Kidney tubule cell (primary cell): ENCODE measurements at regions not wholly inside any gene's neighbourhood (a gene's known extent, or its start where the extent isn't known, plus 50 kb on each side); places are given as distances from the start of the nearest gene placed in this dataset.

ENCODE experiments used
- DNase-seq: peaks from one replicate; pipeline ENCODE4 v3.0.0-alpha.2; 2018; ENCODE audit warnings: low spot score

GRCh38 chr3:147589016-147589415, 179.9 kb downstream of the ZIC1 start:
- DNase-seq, result no peak

GRCh38 chr3:147604136-147604535, 195.0 kb downstream of the ZIC1 start:
- DNase-seq, result no peak

GRCh38 chr3:147613725-147614124, 204.6 kb downstream of the ZIC1 start:
- no peak for DNase-seq

GRCh38 chr3:147614210-147614609, 205.0 kb downstream of the ZIC1 start:
- no peak for DNase-seq

- no peak for DNase-seq
These were observed 205.9 kb downstream of the ZIC1 start for GRCh38 chr3:147615035-147615434.

- peak; percentile 6 for DNase-seq
These were observed 207.9 kb downstream of the ZIC1 start for GRCh38 chr3:147616998-147617619.

GRCh38 chr3:147618691-147619090, 209.5 kb downstream of the ZIC1 start:
- DNase-seq, result no peak

- no peak for DNase-seq
These were observed 210.9 kb downstream of the ZIC1 start for GRCh38 chr3:147619921-147620560.

- DNase-seq, result no peak
These were observed 211.7 kb downstream of the ZIC1 start for GRCh38 chr3:147620906-147621305.

- DNase-seq, result no peak
These were observed 221.8 kb downstream of the ZIC1 start for GRCh38 chr3:147630921-147631415.

GRCh38 chr3:147640781-147641180, 231.6 kb downstream of the ZIC1 start:
- no peak for DNase-seq

GRCh38 chr3:147645761-147646160, 236.6 kb downstream of the ZIC1 start:
- no peak for DNase-seq

- DNase-seq, result no peak
These were observed 240.3 kb downstream of the ZIC1 start for GRCh38 chr3:147649475-147649874.

GRCh38 chr3:147651107-147651778, 242.1 kb downstream of the ZIC1 start:
- no peak for DNase-seq

- no peak for DNase-seq
These were observed 243.6 kb downstream of the ZIC1 start for GRCh38 chr3:147652651-147653366.

GRCh38 chr3:147653367-147653923, 244.3 kb downstream of the ZIC1 start:
- DNase-seq, result no peak

GRCh38 chr3:147654827-147655226, 245.7 kb downstream of the ZIC1 start:
- peak; percentile 5 for DNase-seq

GRCh38 chr3:147655236-147655635, 246.1 kb downstream of the ZIC1 start:
- DNase-seq, result peak; percentile 27

- no peak for DNase-seq
These were observed 246.9 kb downstream of the ZIC1 start for GRCh38 chr3:147656023-147656422.

- no peak for DNase-seq
These were observed 252.8 kb downstream of the ZIC1 start for GRCh38 chr3:147661916-147662315.

- DNase-seq, result no peak
These were observed 253.5 kb downstream of the ZIC1 start for GRCh38 chr3:147662705-147663104.

GRCh38 chr3:147669077-147669476, 259.9 kb downstream of the ZIC1 start:
- DNase-seq, result no peak
